T-helper 2 cell treated with Interferon-gamma antibody and Interleukin-4, amounts not matched to agents 5 μg/mL and 100 μg/mL, for 36 hours (primary cell): ENCODE measurements at regions not wholly inside any gene's neighbourhood (a gene's known extent, or its start where the extent isn't known, plus 50 kb on each side); places are given as distances from the start of the nearest gene placed in this dataset.

Experiments
- DNase-seq: peaks from one replicate; pipeline ENCODE4 v3.0.0; 2021; ENCODE audit warnings: low spot score
- H3K27ac Mint-ChIP-seq: one replicate; pipeline ENCODE4 v1.8.0; 2021; ENCODE audit warnings: mild to moderate bottlenecking, mixed read lengths
- H3K27me3 Mint-ChIP-seq: one replicate; pipeline ENCODE4 v1.8.0; 2021; ENCODE audit warnings: low read depth, mixed read lengths
- H3K36me3 Mint-ChIP-seq: one replicate; pipeline ENCODE4 v1.8.0; 2021; ENCODE audit warnings: low read depth, mixed read lengths
- H3K4me1 Mint-ChIP-seq: one replicate; pipeline ENCODE4 v1.8.0; 2021; ENCODE audit warnings: low read depth, mixed read lengths
- H3K4me3 Mint-ChIP-seq: one replicate; pipeline ENCODE4 v1.8.0; 2022; ENCODE audit warnings: mild to moderate bottlenecking, moderate library complexity, mixed read lengths
- H3K9me3 Mint-ChIP-seq: one replicate; pipeline ENCODE4 v1.8.0; 2021; ENCODE audit warnings: mixed read lengths

GRCh38 chr3:70803891-70804290 lies 491.5 kb upstream of the MDFIC2 start:
- no peaks in the 10 kb centered on the region for H3K36me3 Mint-ChIP-seq
- no peak overlapping the region for H3K4me3 Mint-ChIP-seq
- peaks cover 46% of the 10 kb centered on the region for H3K27me3 Mint-ChIP-seq

DNA sequence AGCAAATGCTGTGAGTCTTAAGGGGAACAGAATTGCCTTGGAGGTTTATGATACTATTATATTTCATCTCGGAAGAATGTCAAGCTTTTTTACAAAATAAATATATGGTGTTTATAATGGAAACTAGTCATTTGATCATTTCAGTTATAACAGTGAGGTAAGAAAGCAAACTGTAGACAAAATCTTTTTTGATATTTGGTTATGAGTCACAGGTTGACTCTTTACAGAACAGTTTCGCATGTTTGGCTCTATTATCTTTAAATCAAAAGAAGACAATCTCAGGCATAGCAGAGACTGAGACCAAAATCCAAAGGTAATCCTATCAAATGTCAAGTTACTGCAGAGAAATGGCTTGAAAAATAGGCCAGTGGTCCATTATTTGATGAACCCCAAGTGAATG lies 490.9 kb upstream of the MDFIC2 start:
- no peak for DNase-seq
- Mint-ChIP-seq H3K27me3 (peaks cover 46% of the 10 kb centered on the region), H3K4me1 (peaks cover 2% of the 10 kb centered on the region), H3K4me3 (no peak overlapping the region), H3K9me3 (no peaks in the 10 kb centered on the region), H3K36me3 (no peaks in the 10 kb centered on the region), H3K27ac (no peak overlapping the region)

More at GRCh38 chr3:70803891-70804290, 491.5 kb upstream of the MDFIC2 start:
- peaks cover 2% of the 10 kb centered on the region for H3K4me1 Mint-ChIP-seq
- no peak overlapping the region for H3K27ac Mint-ChIP-seq
- no peaks in the 10 kb centered on the region for H3K9me3 Mint-ChIP-seq
- no peak for DNase-seq

- peaks cover 2% of the 10 kb centered on the region for H3K9me3 Mint-ChIP-seq
- H3K4me3 Mint-ChIP-seq = no peak overlapping the region
- H3K36me3 Mint-ChIP-seq = no peaks in the 10 kb centered on the region
- H3K27me3 Mint-ChIP-seq = peaks cover 35% of the 10 kb centered on the region
- DNase-seq = no peak
- peaks cover 2% of the 10 kb centered on the region for H3K4me1 Mint-ChIP-seq
- H3K27ac Mint-ChIP-seq = no peak overlapping the region
Observed at GRCh38 chr3:70800951-70801350, 488.5 kb upstream of the MDFIC2 start.

DNA sequence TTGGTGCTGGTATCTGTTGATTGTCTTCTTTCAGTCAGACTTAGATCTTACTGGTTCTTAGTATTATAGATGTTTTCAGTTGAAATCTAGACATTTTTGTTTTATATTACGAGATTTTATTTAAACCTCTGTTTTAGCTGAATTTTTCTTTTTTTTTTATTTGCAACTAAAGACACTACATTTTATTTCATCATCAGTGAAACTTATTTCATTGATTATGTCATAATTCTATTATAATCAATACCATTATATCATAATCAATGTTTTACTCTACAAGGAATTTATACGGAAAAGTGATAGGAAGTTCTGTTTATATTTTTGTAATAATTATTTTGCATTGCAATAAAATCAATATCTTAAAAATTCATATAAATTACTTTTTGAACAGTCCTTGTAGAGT lies 477.4 kb upstream of the MDFIC2 start:
- no peaks in the 10 kb centered on the region for H3K36me3 Mint-ChIP-seq
- H3K4me3 Mint-ChIP-seq = no peak overlapping the region
- DNase-seq = no peak
- no peak overlapping the region for H3K27ac Mint-ChIP-seq
- H3K9me3 Mint-ChIP-seq = no peaks in the 10 kb centered on the region
- H3K4me1 Mint-ChIP-seq = no peaks in the 10 kb centered on the region
- H3K27me3 Mint-ChIP-seq = peaks cover 11% of the 10 kb centered on the region

GRCh38 chr3:70780790-70781189 lies 468.4 kb upstream of the MDFIC2 start:
- Mint-ChIP-seq H3K4me1 (no peaks in the 10 kb centered on the region), H3K9me3 (peaks cover 5% of the 10 kb centered on the region), H3K27ac (no peak overlapping the region), H3K36me3 (no peaks in the 10 kb centered on the region), H3K4me3 (no peak overlapping the region), H3K27me3 (peaks cover 5% of the 10 kb centered on the region)
- DNase-seq = no peak

DNA sequence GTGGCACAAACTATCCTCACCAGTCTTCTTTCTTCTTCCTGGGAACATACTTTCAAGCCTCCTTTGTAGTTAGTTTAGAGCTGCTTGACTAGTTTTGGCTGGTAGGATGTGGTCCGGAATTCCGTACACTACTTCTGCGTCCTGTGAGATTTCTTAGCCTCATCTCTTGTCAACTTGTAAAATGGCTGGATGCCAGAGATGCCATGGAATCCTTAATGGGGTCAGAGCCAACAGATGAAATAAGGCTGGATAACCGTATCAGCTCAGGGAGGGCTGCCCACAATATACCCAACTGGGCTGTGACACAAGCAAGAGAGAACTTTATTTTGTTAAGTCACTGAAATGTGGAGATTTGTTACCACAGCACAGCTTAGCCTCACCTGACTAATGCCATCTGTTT lies 466.9 kb upstream of the MDFIC2 start:
- Mint-ChIP-seq H3K27me3 (peaks cover 8% of the 10 kb centered on the region), H3K27ac (no peak overlapping the region)
- DNase-seq = no peak

DNA sequence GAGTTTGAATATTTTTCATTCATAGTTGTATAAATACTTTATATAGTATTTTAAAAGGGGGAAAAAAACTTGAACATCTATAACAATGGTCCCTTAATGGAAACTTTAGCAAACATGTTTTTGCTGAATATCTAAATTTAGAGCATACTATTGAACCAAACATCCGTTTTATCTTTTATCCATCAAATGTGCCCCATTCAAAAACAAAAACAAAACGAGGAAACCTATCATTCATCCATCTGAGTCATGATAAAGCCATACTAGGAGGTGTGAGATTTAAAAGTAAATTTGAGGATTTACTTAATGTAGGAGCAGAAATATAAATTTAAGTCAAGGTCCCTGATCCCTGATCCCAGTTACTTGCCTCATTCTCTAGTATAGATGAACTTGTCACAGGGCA lies 463.6 kb upstream of the MDFIC2 start:
- peaks cover 13% of the 10 kb centered on the region for H3K27me3 Mint-ChIP-seq
- H3K4me1 Mint-ChIP-seq = peaks cover 2% of the 10 kb centered on the region
- no peak overlapping the region for H3K27ac Mint-ChIP-seq
- no peaks in the 10 kb centered on the region for H3K36me3 Mint-ChIP-seq
- peaks cover 5% of the 10 kb centered on the region for H3K9me3 Mint-ChIP-seq
- no peak for DNase-seq
- H3K4me3 Mint-ChIP-seq = no peak overlapping the region

More for the DNA sequence above, 466.9 kb upstream of the MDFIC2 start:
- Mint-ChIP-seq H3K4me3 (no peak overlapping the region), H3K9me3 (peaks cover 5% of the 10 kb centered on the region), H3K36me3 (no peaks in the 10 kb centered on the region), H3K4me1 (no peaks in the 10 kb centered on the region)

- Mint-ChIP-seq H3K4me3 (no peak overlapping the region), H3K36me3 (no peaks in the 10 kb centered on the region), H3K27me3 (peaks cover 20% of the 10 kb centered on the region), H3K4me1 (peaks cover 2% of the 10 kb centered on the region), H3K9me3 (peaks cover 5% of the 10 kb centered on the region), H3K27ac (no peak overlapping the region)
- no peak for DNase-seq
Observed at GRCh38 chr3:70775257-70775656, 462.8 kb upstream of the MDFIC2 start.

- Mint-ChIP-seq H3K27ac (no peak overlapping the region), H3K4me1 (peaks cover 2% of the 10 kb centered on the region), H3K9me3 (peaks cover 5% of the 10 kb centered on the region), H3K4me3 (no peak overlapping the region), H3K27me3 (peaks cover 26% of the 10 kb centered on the region), H3K36me3 (no peaks in the 10 kb centered on the region)
- DNase-seq = no peak
Observed at GRCh38 chr3:70774641-70775040, 462.2 kb upstream of the MDFIC2 start.

- no peaks in the 10 kb centered on the region for H3K36me3 Mint-ChIP-seq
- H3K9me3 Mint-ChIP-seq = no peaks in the 10 kb centered on the region
- peaks cover 2% of the 10 kb centered on the region for H3K4me1 Mint-ChIP-seq
- no peak overlapping the region for H3K27ac Mint-ChIP-seq
- no peak overlapping the region for H3K4me3 Mint-ChIP-seq
- no peak for DNase-seq
- H3K27me3 Mint-ChIP-seq = peaks cover 35% of the 10 kb centered on the region
Observed at GRCh38 chr3:70771426-70772147, 459.1 kb upstream of the MDFIC2 start.

DNA sequence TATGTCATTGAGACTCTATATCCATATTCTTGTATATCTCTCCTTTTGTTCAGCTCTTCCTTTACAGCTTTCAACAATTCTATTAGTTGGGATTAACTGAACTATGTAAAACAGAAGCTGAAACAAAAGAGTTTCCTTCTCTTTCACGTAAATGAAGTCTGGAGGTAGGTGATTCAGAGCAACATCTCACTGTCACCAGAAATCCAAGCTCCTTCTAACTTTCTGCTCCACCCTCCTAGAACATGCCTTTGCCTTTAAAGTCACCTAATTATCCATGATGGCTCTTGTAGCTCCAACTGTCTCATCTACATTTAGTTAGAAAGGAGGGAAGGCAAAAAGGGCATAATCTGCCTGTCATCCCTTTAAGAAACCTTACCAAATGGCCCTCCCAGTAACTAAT lies 458.2 kb upstream of the MDFIC2 start:
- DNase-seq = no peak
- no peak overlapping the region for H3K27ac Mint-ChIP-seq
- no peaks in the 10 kb centered on the region for H3K9me3 Mint-ChIP-seq
- H3K4me3 Mint-ChIP-seq = no peak overlapping the region
- no peaks in the 10 kb centered on the region for H3K36me3 Mint-ChIP-seq
- H3K4me1 Mint-ChIP-seq = peaks cover 2% of the 10 kb centered on the region
- H3K27me3 Mint-ChIP-seq = peaks cover 38% of the 10 kb centered on the region

DNA sequence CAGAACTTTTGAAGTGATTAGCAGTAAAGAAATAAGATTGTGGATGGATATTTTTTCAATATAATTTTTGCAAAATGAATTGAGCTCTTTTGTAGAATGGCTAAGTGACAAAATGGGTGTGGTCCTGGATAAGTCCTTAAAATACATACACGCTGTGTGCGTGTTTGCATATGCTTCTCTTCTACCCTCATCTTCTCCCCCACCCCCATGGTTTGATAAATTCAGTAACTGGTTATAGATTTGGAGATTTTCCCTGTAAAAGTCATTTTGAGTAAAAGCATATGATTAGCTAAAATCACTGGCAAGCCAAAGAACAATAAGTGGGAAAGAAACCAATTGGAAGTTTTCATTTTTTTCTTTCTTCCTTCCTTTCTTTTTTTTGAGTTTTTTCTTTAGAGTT lies 453.9 kb upstream of the MDFIC2 start:
- no peak overlapping the region for H3K4me3 Mint-ChIP-seq
- H3K27me3 Mint-ChIP-seq = peaks cover 48% of the 10 kb centered on the region
- peaks cover 1% of the 10 kb centered on the region for H3K4me1 Mint-ChIP-seq
- H3K27ac Mint-ChIP-seq = no peak overlapping the region
- H3K36me3 Mint-ChIP-seq = no peaks in the 10 kb centered on the region
- no peak for DNase-seq
- no peaks in the 10 kb centered on the region for H3K9me3 Mint-ChIP-seq

- H3K27me3 Mint-ChIP-seq = peaks cover 31% of the 10 kb centered on the region
Observed at GRCh38 chr3:70763894-70764293, 451.5 kb upstream of the MDFIC2 start.

DNA sequence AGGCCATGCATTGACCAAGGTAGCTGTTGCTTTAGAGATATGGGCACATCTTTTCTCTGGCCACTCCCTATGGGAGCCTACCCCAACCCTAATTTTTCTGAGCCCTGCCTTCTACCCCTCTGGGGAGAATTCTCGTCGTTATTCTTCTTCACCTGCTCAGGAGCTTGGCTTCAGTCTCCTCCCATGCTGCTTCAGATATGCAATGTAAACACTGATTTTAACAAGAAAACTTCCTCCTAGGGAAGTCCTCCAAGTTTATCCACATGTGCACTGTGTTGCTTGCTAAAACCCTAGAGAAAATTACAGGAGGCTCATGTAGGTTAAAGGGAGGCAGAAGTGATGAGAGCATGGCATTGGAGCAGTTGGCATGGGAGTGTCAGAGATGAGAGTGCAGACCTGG lies 445.2 kb upstream of the MDFIC2 start:
- no peak for DNase-seq
- no peaks in the 10 kb centered on the region for H3K9me3 Mint-ChIP-seq
- H3K4me1 Mint-ChIP-seq = no peaks in the 10 kb centered on the region
- no peak overlapping the region for H3K27ac Mint-ChIP-seq
- H3K36me3 Mint-ChIP-seq = no peaks in the 10 kb centered on the region
- no peak overlapping the region for H3K4me3 Mint-ChIP-seq
- H3K27me3 Mint-ChIP-seq = no peaks in the 10 kb centered on the region

More at GRCh38 chr3:70763894-70764293, 451.5 kb upstream of the MDFIC2 start:
- Mint-ChIP-seq H3K4me3 (no peak overlapping the region), H3K9me3 (no peaks in the 10 kb centered on the region), H3K36me3 (no peaks in the 10 kb centered on the region), H3K27ac (no peak overlapping the region), H3K4me1 (no peaks in the 10 kb centered on the region)
- no peak for DNase-seq

GRCh38 chr3:70755526-70755925 lies 443.1 kb upstream of the MDFIC2 start:
- Mint-ChIP-seq H3K27ac (no peak overlapping the region), H3K9me3 (no peaks in the 10 kb centered on the region), H3K4me3 (no peak overlapping the region), H3K36me3 (no peaks in the 10 kb centered on the region), H3K27me3 (no peaks in the 10 kb centered on the region), H3K4me1 (no peaks in the 10 kb centered on the region)
- DNase-seq = no peak
